Kidney epithelial cell (primary cell): ENCODE measurements at regions not wholly inside any gene's neighbourhood (a gene's known extent, or its start where the extent isn't known, plus 50 kb on each side); places are given as distances from the start of the nearest gene placed in this dataset.

Source experiments
- DNase-seq: peaks from one replicate; pipeline ENCODE4 v3.0.0-alpha.2; 2010; ENCODE audit warnings: low read depth
- H3K27me3 ChIP-seq: 2 replicates; pipeline ENCODE4 v1.6.0; 2011; ENCODE audit warnings: low read length; ENCODE audit not compliant: control insufficient read depth, insufficient read depth
- H3K36me3 ChIP-seq: 2 replicates; pipeline ENCODE4 v1.5.1; 2011; ENCODE audit warnings: low read length; ENCODE audit not compliant: control insufficient read depth, insufficient read depth
- H3K4me3 ChIP-seq: 2 replicates; pipeline ENCODE4 v1.5.1; 2011; ENCODE audit warnings: low read depth, mild to moderate bottlenecking, control low read depth, low read length
- TF ChIP-seq, protein P1 (sequence below): IDR thresholded peaks from 2 replicates; pipeline ENCODE4 v1.5.1; 2011; ENCODE audit warnings: mild to moderate bottlenecking, moderate library complexity, low read length, control low read depth, inconsistent platforms; ENCODE audit not compliant: insufficient read depth, poor library complexity, severe bottlenecking

DNA sequence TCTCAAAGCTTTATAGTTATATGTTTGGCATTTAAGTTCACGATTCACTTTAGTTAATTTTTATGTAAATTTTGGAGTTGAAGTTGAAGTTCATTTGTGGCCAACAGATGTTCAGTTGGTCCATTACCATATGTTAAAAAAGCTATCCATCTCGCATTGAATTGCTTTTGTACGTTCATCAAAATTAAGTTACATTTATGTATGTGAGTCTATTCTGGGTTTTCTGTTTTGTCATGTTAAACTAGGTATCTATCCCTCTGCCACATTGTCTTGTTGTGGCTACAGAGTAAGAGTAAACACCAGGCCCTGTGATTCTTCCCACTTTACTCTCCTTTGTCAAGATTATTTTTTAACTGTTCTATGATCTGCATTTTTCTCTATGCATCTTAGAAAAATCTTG is 237.3 kb downstream of the BMP2 start:
- no peak overlapping the region for H3K4me3 ChIP-seq
- no peaks in the 10 kb centered on the region for H3K27me3 ChIP-seq
- no peaks in the 10 kb centered on the region for H3K36me3 ChIP-seq
- no peak for DNase-seq
- TF ChIP-seq, protein P1, sequence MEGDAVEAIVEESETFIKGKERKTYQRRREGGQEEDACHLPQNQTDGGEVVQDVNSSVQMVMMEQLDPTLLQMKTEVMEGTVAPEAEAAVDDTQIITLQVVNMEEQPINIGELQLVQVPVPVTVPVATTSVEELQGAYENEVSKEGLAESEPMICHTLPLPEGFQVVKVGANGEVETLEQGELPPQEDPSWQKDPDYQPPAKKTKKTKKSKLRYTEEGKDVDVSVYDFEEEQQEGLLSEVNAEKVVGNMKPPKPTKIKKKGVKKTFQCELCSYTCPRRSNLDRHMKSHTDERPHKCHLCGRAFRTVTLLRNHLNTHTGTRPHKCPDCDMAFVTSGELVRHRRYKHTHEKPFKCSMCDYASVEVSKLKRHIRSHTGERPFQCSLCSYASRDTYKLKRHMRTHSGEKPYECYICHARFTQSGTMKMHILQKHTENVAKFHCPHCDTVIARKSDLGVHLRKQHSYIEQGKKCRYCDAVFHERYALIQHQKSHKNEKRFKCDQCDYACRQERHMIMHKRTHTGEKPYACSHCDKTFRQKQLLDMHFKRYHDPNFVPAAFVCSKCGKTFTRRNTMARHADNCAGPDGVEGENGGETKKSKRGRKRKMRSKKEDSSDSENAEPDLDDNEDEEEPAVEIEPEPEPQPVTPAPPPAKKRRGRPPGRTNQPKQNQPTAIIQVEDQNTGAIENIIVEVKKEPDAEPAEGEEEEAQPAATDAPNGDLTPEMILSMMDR, result no peak

DNA sequence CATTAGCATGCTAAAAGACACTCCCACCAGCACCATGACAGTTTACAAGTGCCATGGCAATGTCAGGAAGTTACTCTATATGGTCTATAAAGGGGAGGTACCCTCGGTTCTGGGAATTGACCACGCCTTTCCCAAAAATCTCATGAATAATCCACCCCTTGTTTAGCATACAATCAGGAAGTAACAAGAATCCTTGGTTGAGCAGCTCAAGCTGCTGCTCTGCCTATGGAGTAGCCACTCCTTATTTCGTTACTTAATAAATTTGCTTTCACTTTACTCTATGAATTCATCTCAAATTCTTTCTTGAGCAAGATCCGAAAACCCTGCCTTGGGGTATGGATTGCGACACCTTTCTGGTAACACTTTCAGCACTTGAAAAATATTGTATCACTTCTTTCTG is 243.0 kb downstream of the BMP2 start:
- Histone ChIP-seq H3K4me3 (no peak overlapping the region), H3K27me3 (no peaks in the 10 kb centered on the region), H3K36me3 (no peaks in the 10 kb centered on the region)
- TF ChIP-seq, protein P1, result no peak
- DNase-seq, result no peak

DNA sequence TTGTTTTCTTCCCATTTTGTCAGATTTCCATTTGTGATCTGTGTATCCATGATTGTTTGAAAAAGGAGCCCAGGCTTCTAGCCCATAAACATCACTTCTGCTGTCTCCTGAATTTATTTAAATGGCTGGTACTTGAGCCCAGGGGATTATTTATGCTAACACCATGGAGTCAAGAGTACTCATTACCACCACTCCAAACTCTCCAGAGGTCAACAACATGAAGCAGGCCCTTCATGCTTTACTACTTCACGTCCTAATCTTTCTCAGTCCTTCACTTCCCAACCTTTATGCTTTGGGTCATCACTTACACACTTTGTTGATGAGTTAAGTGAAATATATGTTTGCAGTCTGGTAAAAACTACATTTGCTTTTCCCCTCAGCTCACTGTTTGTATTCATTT is 247.8 kb downstream of the BMP2 start:
- no peaks in the 10 kb centered on the region for H3K36me3 ChIP-seq
- TF ChIP-seq, protein P1, result no peak
- no peak overlapping the region for H3K4me3 ChIP-seq
- DNase-seq, result no peak
- no peaks in the 10 kb centered on the region for H3K27me3 ChIP-seq

DNA sequence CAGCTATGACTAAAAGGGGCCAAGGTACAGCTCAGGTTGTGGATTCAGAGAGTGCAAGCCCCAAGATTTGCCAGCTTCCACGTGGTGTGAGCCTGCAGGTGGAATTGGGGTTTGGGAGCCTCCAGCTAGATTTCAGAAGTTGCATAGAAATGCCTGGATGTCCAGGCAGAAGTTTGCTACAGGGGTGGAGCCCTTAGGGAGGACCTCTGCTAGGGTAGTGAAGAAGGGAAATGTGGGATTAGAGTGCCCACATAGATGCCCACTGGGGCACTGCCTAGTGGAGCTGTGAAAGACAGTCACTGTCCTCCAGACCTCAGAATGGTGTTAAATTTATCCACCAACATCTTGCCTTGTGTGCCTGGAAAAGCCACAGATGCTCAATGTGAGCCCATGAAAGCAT is 255.1 kb downstream of the BMP2 start:
- H3K27me3 ChIP-seq, result no peaks in the 10 kb centered on the region
- no peak overlapping the region for H3K4me3 ChIP-seq
- DNase-seq, result no peak
- TF ChIP-seq, protein P1, result no peak
- no peaks in the 10 kb centered on the region for H3K36me3 ChIP-seq

DNA sequence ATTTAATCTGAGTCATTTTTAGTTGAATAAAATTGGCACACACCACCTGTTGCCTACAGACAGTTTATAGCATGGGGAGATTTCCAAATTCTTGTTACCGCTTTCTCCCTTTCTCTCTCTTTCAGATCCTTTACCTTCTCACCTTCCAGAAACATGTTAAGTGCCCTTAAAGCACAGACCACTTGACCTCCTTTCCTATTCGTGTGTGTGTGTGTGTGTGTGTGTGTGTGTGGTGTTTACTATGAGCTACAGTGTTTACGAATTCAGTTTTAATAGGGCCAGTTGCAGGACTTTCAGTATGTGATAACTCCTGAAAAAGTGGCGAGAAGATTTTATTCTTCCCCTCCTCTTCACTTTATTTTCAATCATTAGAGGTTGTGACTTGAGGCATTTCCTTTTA is 258.1 kb downstream of the BMP2 start:
- DNase-seq, result no peak
- no peak overlapping the region for H3K4me3 ChIP-seq
- TF ChIP-seq, protein P1, result no peak
- H3K36me3 ChIP-seq, result no peaks in the 10 kb centered on the region
- no peaks in the 10 kb centered on the region for H3K27me3 ChIP-seq

DNA sequence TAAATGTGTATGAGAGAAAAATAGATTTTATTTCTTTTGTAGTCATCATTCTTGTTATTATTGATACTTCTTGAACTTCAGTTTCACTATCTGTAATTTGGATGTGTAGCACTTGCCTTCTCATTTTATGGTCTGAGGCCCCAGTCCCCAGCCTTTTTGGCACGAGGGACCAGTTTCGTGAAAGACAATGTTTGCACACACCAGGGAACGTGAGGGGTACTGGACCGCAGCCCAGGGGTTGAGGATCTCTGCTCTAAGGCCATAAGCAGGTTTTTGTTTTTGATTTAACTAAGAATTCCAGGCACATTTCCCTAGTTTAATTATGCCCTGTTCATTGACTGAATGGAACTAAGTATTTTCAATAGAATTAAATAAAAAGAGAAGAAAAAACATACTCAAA is 261.5 kb downstream of the BMP2 start:
- TF ChIP-seq, protein P1, result no peak
- Histone ChIP-seq H3K36me3 (no peaks in the 10 kb centered on the region), H3K27me3 (no peaks in the 10 kb centered on the region), H3K4me3 (no peak overlapping the region)
- no peak for DNase-seq
